Peyer's patch (tissue), 4 donors: ENCODE measurements at regions not wholly inside any gene's neighbourhood (a gene's known extent, or its start where the extent isn't known, plus 50 kb on each side); places are given as distances from the start of the nearest gene placed in this dataset.

Experiments used
- POLR2A ChIP-seq, 2 donors: fragments of 450-650 bp; IDR thresholded peaks; one replicate each; pipeline ENCODE4 v1.5.1; 2017; ENCODE audit warnings: antibody characterized with exemption in 2 of 2, mild to moderate bottlenecking in 2 of 2, moderate library complexity in 2 of 2
- TF ChIP-seq, protein P1 (sequence below), 6 experiments: fragments of 450-650 bp in 4 of 6; fragments of 200-600 bp in 2 of 6; sonication (generic) in 1 of 6; IDR thresholded peaks; one replicate each; pipeline ENCODE4 v1.5.1; 2017 to 2019; ENCODE audit warnings: antibody characterized with exemption in 6 of 6, mild to moderate bottlenecking in 3 of 6, moderate library complexity in 1 of 6

DNA sequence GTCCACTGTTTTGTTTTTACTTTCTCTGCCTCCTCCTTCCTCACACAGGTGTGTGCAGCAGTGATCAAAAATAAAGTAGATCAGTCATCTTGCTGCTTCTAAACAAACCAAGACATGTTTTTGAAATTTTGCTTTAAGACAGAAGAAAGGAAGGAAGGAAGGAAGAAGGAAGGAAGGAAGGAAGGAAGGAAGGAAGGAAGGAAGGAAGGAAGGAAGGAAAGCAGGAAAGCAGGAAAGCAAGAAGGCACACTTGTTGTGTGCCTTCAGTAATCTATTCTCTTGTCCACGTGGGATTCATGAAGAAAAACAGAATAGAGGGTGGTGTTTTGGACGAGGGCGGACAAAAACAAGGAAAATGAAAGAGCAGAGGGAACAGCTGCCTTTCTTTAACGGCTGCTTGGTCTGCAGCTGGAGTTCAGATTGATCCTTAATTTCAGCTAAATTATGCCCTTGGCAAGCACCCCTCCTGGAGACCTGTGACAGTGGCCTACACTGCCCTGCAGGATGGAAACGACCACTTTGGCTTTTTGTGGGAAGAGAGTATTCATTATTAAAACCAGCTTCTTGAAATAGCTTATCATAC, 188.5 kb upstream of the IRX3 start:
- TF ChIP-seq, protein P1, sequence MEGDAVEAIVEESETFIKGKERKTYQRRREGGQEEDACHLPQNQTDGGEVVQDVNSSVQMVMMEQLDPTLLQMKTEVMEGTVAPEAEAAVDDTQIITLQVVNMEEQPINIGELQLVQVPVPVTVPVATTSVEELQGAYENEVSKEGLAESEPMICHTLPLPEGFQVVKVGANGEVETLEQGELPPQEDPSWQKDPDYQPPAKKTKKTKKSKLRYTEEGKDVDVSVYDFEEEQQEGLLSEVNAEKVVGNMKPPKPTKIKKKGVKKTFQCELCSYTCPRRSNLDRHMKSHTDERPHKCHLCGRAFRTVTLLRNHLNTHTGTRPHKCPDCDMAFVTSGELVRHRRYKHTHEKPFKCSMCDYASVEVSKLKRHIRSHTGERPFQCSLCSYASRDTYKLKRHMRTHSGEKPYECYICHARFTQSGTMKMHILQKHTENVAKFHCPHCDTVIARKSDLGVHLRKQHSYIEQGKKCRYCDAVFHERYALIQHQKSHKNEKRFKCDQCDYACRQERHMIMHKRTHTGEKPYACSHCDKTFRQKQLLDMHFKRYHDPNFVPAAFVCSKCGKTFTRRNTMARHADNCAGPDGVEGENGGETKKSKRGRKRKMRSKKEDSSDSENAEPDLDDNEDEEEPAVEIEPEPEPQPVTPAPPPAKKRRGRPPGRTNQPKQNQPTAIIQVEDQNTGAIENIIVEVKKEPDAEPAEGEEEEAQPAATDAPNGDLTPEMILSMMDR (IDR thresholded peaks at IDR 0.05): no peak
- no peak for TF ChIP-seq POLR2A (IDR thresholded peaks at IDR 0.05)
